ENCODE measurements at regions not wholly inside any gene's neighbourhood (a gene's known extent, or its start where the extent isn't known, plus 50 kb on each side); places are given as distances from the start of the nearest gene placed in this dataset.
A peak's percentile ranks its signal among the peaks of the same experiment; 100 is the strongest.

- no peak for DNase-seq (ENCODE audit: missing footprints)
- no peak for ATAC-seq
- intact Hi-C loops (cut with DNase I): no loop called here
These were observed 302.6 kb downstream of the SNAPC1 start for GRCh38 chr14:62064751-62065323.

- no peak for ATAC-seq
- no peak for DNase-seq (ENCODE audit: missing footprints)
- intact Hi-C loops (cut with DNase I): no loop called here
These were observed 304.1 kb downstream of the SNAPC1 start for GRCh38 chr14:62066304-62066703.

GRCh38 chr14:62071039-62071438 is 308.8 kb downstream of the SNAPC1 start:
- ATAC-seq: no peak
- no peak for DNase-seq (ENCODE audit: missing footprints)
- intact Hi-C loops (cut with DNase I): no loop called here

- DNase-seq (ENCODE audit: missing footprints): no peak
- no peak for ATAC-seq
- intact Hi-C loops (cut with DNase I): no loop called here
These were observed 314.1 kb downstream of the SNAPC1 start for GRCh38 chr14:62076368-62076767.

GRCh38 chr14:62076825-62077605 is 314.8 kb downstream of the SNAPC1 start:
- intact Hi-C loops (cut with DNase I): no loop called here
- DNase-seq (ENCODE audit: missing footprints) (no peak), ATAC-seq (no peak)

GRCh38 chr14:62077676-62078261 is 315.5 kb downstream of the SNAPC1 start:
- DNase-seq (ENCODE audit: missing footprints) (no peak), ATAC-seq (no peak)
- intact Hi-C loops (cut with DNase I): no loop called here

- DNase-seq (ENCODE audit: missing footprints) (no peak), ATAC-seq (no peak)
- intact Hi-C loops (cut with DNase I): no loop called here
These were observed 316.8 kb downstream of the SNAPC1 start for GRCh38 chr14:62079038-62079437.

- ATAC-seq (no peak), DNase-seq (ENCODE audit: missing footprints) (no peak)
- intact Hi-C loops (cut with DNase I): no loop called here
These were observed 318.9 kb downstream of the SNAPC1 start for GRCh38 chr14:62081012-62081612.

- intact Hi-C loops (cut with DNase I): no loop called here
These were observed 319.7 kb downstream of the SNAPC1 start for GRCh38 chr14:62081951-62082350.

GRCh38 chr14:62082779-62083178 is 320.6 kb downstream of the SNAPC1 start:
- no peak for DNase-seq (ENCODE audit: missing footprints)
- intact Hi-C loops (cut with DNase I): no loop called here
- no peak for ATAC-seq

More at GRCh38 chr14:62081951-62082350, 319.7 kb downstream of the SNAPC1 start:
- ATAC-seq (no peak), DNase-seq (ENCODE audit: missing footprints) (no peak)

- intact Hi-C loops (cut with DNase I): no loop called here
- no peak for ATAC-seq
These were observed 321.8 kb downstream of the SNAPC1 start for GRCh38 chr14:62084020-62084419.

GRCh38 chr14:62087191-62087590 is 325.0 kb downstream of the SNAPC1 start:
- intact Hi-C loops (cut with DNase I): no loop called here
- DNase-seq (ENCODE audit: missing footprints) (peak; percentile 66), ATAC-seq (no peak)

More at GRCh38 chr14:62084020-62084419, 321.8 kb downstream of the SNAPC1 start:
- DNase-seq (ENCODE audit: missing footprints): no peak

GRCh38 chr14:62093736-62094135 is 331.5 kb downstream of the SNAPC1 start:
- no peak for ATAC-seq
- no peak for DNase-seq (ENCODE audit: missing footprints)
- intact Hi-C loops (cut with DNase I): no loop called here

GRCh38 chr14:62097072-62097471 is 334.9 kb downstream of the SNAPC1 start:
- intact Hi-C loops (cut with DNase I): no loop called here
- ATAC-seq (no peak), DNase-seq (ENCODE audit: missing footprints) (no peak)

- DNase-seq (ENCODE audit: missing footprints) (no peak), ATAC-seq (no peak)
- intact Hi-C loops (cut with DNase I): no loop called here
These were observed 335.6 kb downstream of the SNAPC1 start for GRCh38 chr14:62097824-62098223.

- DNase-seq (ENCODE audit: missing footprints) (no peak), ATAC-seq (no peak)
- intact Hi-C loops (cut with DNase I): no loop called here
These were observed 336.1 kb downstream of the SNAPC1 start for GRCh38 chr14:62098357-62098756.

GRCh38 chr14:62099091-62099490 is 336.9 kb downstream of the SNAPC1 start:
- DNase-seq (ENCODE audit: missing footprints) (no peak), ATAC-seq (no peak)
- intact Hi-C loops (cut with DNase I): no loop called here

- no peak for DNase-seq (ENCODE audit: missing footprints)
- no peak for ATAC-seq
- intact Hi-C loops (cut with DNase I): no loop called here
These were observed 339.0 kb downstream of the SNAPC1 start for GRCh38 chr14:62101189-62101588.

GRCh38 chr14:62101673-62102348 is 339.6 kb downstream of the SNAPC1 start:
- intact Hi-C loops (cut with DNase I): no loop called here
- DNase-seq (ENCODE audit: missing footprints) (no peak), ATAC-seq (no peak)

Data from Right ventricle myocardium inferior (tissue), 1 donor.